RWPE1 (cell line): ENCODE measurements at regions not wholly inside any gene's neighbourhood (a gene's known extent, or its start where the extent isn't known, plus 50 kb on each side); places are given as distances from the start of the nearest gene placed in this dataset.

Source experiments
- CTCF ChIA-PET: fragments of 350-600 bp; sonication (Branson Sonifier 250); formaldehyde crosslinking; extraction: SDS; loops from one replicate; lab custom pipeline; 2021; lab: Yijun Ruan, JAX
- POLR2A ChIA-PET: fragments of 400-600 bp; formaldehyde crosslinking; extraction: SDS; loops from one replicate; lab custom pipeline; 2020; ENCODE audit warnings: antibody characterized with exemption; ENCODE audit not compliant: low non-redundant PET; lab: Yijun Ruan, JAX
- DNase-seq: peaks from one replicate; pipeline ENCODE4 v3.0.0; 2012; ENCODE audit warnings: low spot score
- H3K27ac ChIP-seq: fragments of 450-650 bp; 2 replicates; pipeline ENCODE4 v1.5.1; 2017
- CTCF ChIP-seq: fragments of 450-650 bp; conservative IDR thresholded peaks from 2 replicates; pipeline ENCODE4 v1.5.1; 2017; ENCODE audit warnings: low read depth, mild to moderate bottlenecking

GRCh38 chr1:81392526-81393226, 408.1 kb upstream of the ADGRL2 start:
- TF ChIP-seq CTCF, result no peak
- ChIA-PET CTCF (no interaction called here), POLR2A (no interaction called here)
- DNase-seq, result no peak
- no peak overlapping the region for H3K27ac ChIP-seq

GRCh38 chr1:81391125-81391828, 409.5 kb upstream of the ADGRL2 start:
- POLR2A ChIA-PET, result no interaction called here
- no peak for DNase-seq
- CTCF ChIA-PET, result no interaction called here
- H3K27ac ChIP-seq, result no peak overlapping the region
- no peak for TF ChIP-seq CTCF

- ChIA-PET POLR2A (no interaction called here), CTCF (no interaction called here)
- no peak for DNase-seq
- H3K27ac ChIP-seq, result no peak overlapping the region
- no peak for TF ChIP-seq CTCF
Observed at GRCh38 chr1:81388435-81388834, 412.3 kb upstream of the ADGRL2 start.

GRCh38 chr1:81387446-81387845, 413.3 kb upstream of the ADGRL2 start:
- TF ChIP-seq CTCF, result no peak
- ChIA-PET CTCF (no interaction called here), POLR2A (no interaction called here)
- no peak overlapping the region for H3K27ac ChIP-seq
- DNase-seq, result no peak

GRCh38 chr1:81382561-81382960, 418.2 kb upstream of the ADGRL2 start:
- ChIA-PET POLR2A (no interaction called here), CTCF (no interaction called here)
- no peak for TF ChIP-seq CTCF
- H3K27ac ChIP-seq, result no peak overlapping the region
- no peak for DNase-seq

- CTCF ChIA-PET, result no interaction called here
- H3K27ac ChIP-seq, result no peak overlapping the region
- POLR2A ChIA-PET, result no interaction called here
- TF ChIP-seq CTCF, result no peak
- no peak for DNase-seq
Observed at GRCh38 chr1:81381881-81382280, 418.9 kb upstream of the ADGRL2 start.
